ENCODE measurements at regions not wholly inside any gene's neighbourhood (a gene's known extent, or its start where the extent isn't known, plus 50 kb on each side); places are given as distances from the start of the nearest gene placed in this dataset.

DNA sequence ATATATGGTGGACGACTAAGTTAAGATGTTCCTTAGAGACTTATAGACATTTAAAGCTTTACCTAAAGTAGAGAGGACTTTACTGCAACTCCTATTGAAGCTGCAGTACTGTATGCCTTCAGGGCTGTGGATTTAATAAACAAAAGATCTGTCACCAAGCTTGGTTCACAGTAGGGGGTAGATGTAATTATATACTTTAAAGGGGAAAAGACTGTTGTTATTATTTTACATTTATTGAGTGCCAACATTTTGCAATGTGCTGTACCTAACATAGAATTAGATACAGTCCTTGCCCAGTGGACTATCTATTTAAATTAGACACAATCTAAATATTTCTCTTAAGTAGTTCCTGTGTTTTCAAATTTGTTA is 67.2 kb downstream of the SLIT2 start:
- no peak for TF ChIP-seq CTCF (IDR thresholded peaks at IDR 0.05; ENCODE audit: low read depth, low read length, missing control alignments)
- H3K4me3 ChIP-seq (ENCODE audit: low read depth, low read length), result no peak overlapping the region
- in situ Hi-C loops (cut with HindIII; ENCODE audit: low sequenced_read_pairs), result no loop called here
- no peak for DNase-seq (ENCODE audit: low read depth)

GRCh38 chr4:20319825-20320612 is 68.3 kb downstream of the SLIT2 start:
- TF ChIP-seq CTCF (IDR thresholded peaks at IDR 0.05; ENCODE audit: low read depth, low read length, missing control alignments), result no peak
- in situ Hi-C loops (cut with HindIII; ENCODE audit: low sequenced_read_pairs), result no loop called here
- DNase-seq (ENCODE audit: low read depth), result no peak
- no peak overlapping the region for H3K4me3 ChIP-seq (ENCODE audit: low read depth, low read length)

- no peak overlapping the region for H3K4me3 ChIP-seq (ENCODE audit: low read depth, low read length)
- in situ Hi-C loops (cut with HindIII; ENCODE audit: low sequenced_read_pairs), result no loop called here
- DNase-seq (ENCODE audit: low read depth), result no peak
- TF ChIP-seq CTCF (IDR thresholded peaks at IDR 0.05; ENCODE audit: low read depth, low read length, missing control alignments), result no peak
Measured at GRCh38 chr4:20323991-20324390, 72.3 kb downstream of the SLIT2 start.

DNA sequence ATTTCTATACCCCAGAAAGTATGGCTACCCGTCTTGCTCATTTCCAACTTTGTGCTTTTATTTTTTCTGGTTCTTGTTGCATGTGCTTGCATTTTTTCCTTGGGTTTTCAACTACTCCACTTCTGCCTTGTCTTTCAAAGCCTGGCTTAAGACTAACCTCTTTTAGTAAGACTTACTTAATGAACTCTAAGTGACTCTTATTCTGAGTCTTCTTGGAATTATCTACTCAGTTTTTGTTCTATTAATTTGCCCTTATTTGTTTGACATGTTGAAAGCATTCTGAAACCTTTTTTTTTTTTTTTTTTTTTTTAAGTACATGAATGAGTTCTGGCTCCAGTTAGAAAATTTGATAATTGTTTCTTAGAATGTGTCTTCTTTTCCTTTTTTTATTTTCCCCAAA is 74.8 kb downstream of the SLIT2 start:
- no peak for TF ChIP-seq CTCF (IDR thresholded peaks at IDR 0.05; ENCODE audit: low read depth, low read length, missing control alignments)
- DNase-seq (ENCODE audit: low read depth), result no peak
- no peak overlapping the region for H3K4me3 ChIP-seq (ENCODE audit: low read depth, low read length)
- in situ Hi-C loops (cut with HindIII; ENCODE audit: low sequenced_read_pairs), result no loop called here

- no peak for DNase-seq (ENCODE audit: low read depth)
- H3K4me3 ChIP-seq (ENCODE audit: low read depth, low read length), result no peak overlapping the region
- no peak for TF ChIP-seq CTCF (IDR thresholded peaks at IDR 0.05; ENCODE audit: low read depth, low read length, missing control alignments)
- in situ Hi-C loops (cut with HindIII; ENCODE audit: low sequenced_read_pairs), result no loop called here
Measured at GRCh38 chr4:20326977-20327376, 75.3 kb downstream of the SLIT2 start.

- no peak overlapping the region for H3K4me3 ChIP-seq (ENCODE audit: low read depth, low read length)
- in situ Hi-C loops (cut with HindIII; ENCODE audit: low sequenced_read_pairs), result no loop called here
- DNase-seq (ENCODE audit: low read depth), result no peak
- TF ChIP-seq CTCF (IDR thresholded peaks at IDR 0.05; ENCODE audit: low read depth, low read length, missing control alignments), result no peak
Measured at GRCh38 chr4:20327808-20328207, 76.1 kb downstream of the SLIT2 start.

Data from astrocyte of the cerebellum (primary cell).